GM18511 (cell line): ENCODE measurements at regions not wholly inside any gene's neighbourhood (a gene's known extent, or its start where the extent isn't known, plus 50 kb on each side); places are given as distances from the start of the nearest gene placed in this dataset.
A peak's percentile ranks its signal among the peaks of the same experiment; 100 is the strongest.

ENCODE experiments used
- ATAC-seq: cut with Tn5 transposase; IDR thresholded peaks from one replicate; pipeline ENCODE4 v1.9.1; 2021; ENCODE audit warnings: mild to moderate bottlenecking, moderate library complexity; ENCODE audit not compliant: unreplicated experiment

- no peak for ATAC-seq
These were observed 75.0 kb upstream of the RAD23B start for GRCh38 chr9:107208121-107208520.

- ATAC-seq = no peak
These were observed 72.3 kb upstream of the RAD23B start for GRCh38 chr9:107210775-107211174.

- no peak for ATAC-seq
These were observed 71.7 kb upstream of the RAD23B start for GRCh38 chr9:107211284-107211923.

- no peak for ATAC-seq
These were observed 70.5 kb upstream of the RAD23B start for GRCh38 chr9:107212613-107213012.

- peak; percentile 26 for ATAC-seq
These were observed 70.0 kb upstream of the RAD23B start for GRCh38 chr9:107213080-107213479.

- peak; percentile 97 for ATAC-seq
These were observed 69.5 kb upstream of the RAD23B start for GRCh38 chr9:107213561-107214028.

- no peak for ATAC-seq
These were observed 68.7 kb upstream of the RAD23B start for GRCh38 chr9:107214381-107214780.

GRCh38 chr9:107214915-107215314, 68.2 kb upstream of the RAD23B start:
- ATAC-seq = no peak

- ATAC-seq = no peak
These were observed 67.7 kb upstream of the RAD23B start for GRCh38 chr9:107215381-107215780.

- ATAC-seq = no peak
These were observed 66.8 kb upstream of the RAD23B start for GRCh38 chr9:107216329-107216728.

GRCh38 chr9:107218829-107219485, 64.1 kb upstream of the RAD23B start:
- peak; percentile 91 for ATAC-seq

- ATAC-seq = peak; percentile 44
These were observed 63.5 kb upstream of the RAD23B start for GRCh38 chr9:107219486-107220077.

GRCh38 chr9:107221321-107221720, 61.8 kb upstream of the RAD23B start:
- ATAC-seq = no peak

GRCh38 chr9:107222020-107222522, 61.0 kb upstream of the RAD23B start:
- no peak for ATAC-seq

- ATAC-seq = no peak
These were observed 59.7 kb upstream of the RAD23B start for GRCh38 chr9:107223381-107223780.

GRCh38 chr9:107224252-107224651, 58.8 kb upstream of the RAD23B start:
- ATAC-seq = no peak

GRCh38 chr9:107226421-107226820, 56.7 kb upstream of the RAD23B start:
- no peak for ATAC-seq

GRCh38 chr9:107227774-107228173, 55.3 kb upstream of the RAD23B start:
- ATAC-seq = no peak

- ATAC-seq = no peak
These were observed 54.5 kb upstream of the RAD23B start for GRCh38 chr9:107228496-107229039.

- ATAC-seq = no peak
These were observed 53.8 kb upstream of the RAD23B start for GRCh38 chr9:107229241-107229741.
